Loucy (cell line): ENCODE measurements at regions not wholly inside any gene's neighbourhood (a gene's known extent, or its start where the extent isn't known, plus 50 kb on each side); places are given as distances from the start of the nearest gene placed in this dataset.

Source experiments
- EZH2phosphoT487 ChIP-seq: fragments of 200-600 bp; IDR thresholded peaks from 2 replicates; pipeline ENCODE4 v1.6.1; 2018; ENCODE audit warnings: antibody characterized with exemption, mild to moderate bottlenecking, moderate library complexity, borderline replicate concordance
- TF ChIP-seq, protein P1 (sequence below): fragments of 200-600 bp; sonication (generic); conservative IDR thresholded peaks from 2 replicates; pipeline ENCODE4 v1.5.1; 2014; ENCODE audit warnings: mild to moderate bottlenecking, antibody characterized with exemption, low read length

GRCh38 chr7:130973637-130974036 is 239.6 kb upstream of the KLF14 start:
- TF ChIP-seq, protein P1, sequence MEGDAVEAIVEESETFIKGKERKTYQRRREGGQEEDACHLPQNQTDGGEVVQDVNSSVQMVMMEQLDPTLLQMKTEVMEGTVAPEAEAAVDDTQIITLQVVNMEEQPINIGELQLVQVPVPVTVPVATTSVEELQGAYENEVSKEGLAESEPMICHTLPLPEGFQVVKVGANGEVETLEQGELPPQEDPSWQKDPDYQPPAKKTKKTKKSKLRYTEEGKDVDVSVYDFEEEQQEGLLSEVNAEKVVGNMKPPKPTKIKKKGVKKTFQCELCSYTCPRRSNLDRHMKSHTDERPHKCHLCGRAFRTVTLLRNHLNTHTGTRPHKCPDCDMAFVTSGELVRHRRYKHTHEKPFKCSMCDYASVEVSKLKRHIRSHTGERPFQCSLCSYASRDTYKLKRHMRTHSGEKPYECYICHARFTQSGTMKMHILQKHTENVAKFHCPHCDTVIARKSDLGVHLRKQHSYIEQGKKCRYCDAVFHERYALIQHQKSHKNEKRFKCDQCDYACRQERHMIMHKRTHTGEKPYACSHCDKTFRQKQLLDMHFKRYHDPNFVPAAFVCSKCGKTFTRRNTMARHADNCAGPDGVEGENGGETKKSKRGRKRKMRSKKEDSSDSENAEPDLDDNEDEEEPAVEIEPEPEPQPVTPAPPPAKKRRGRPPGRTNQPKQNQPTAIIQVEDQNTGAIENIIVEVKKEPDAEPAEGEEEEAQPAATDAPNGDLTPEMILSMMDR: no peak
- TF ChIP-seq EZH2phosphoT487: no peak
